ENCODE measurements at regions not wholly inside any gene's neighbourhood (a gene's known extent, or its start where the extent isn't known, plus 50 kb on each side); places are given as distances from the start of the nearest gene placed in this dataset.
"Not testable (repeated sequence)": the region's sequence is repeated elsewhere in the genome, so short reads cannot be mapped to it uniquely, and the experiment has no call there.

- DNase-seq (ENCODE audit: low read depth): no peak
These were observed 50.2 kb upstream of the FGF3 start for GRCh38 chr11:69869311-69869939.

- no peak for DNase-seq (ENCODE audit: low read depth)
These were observed 51.5 kb upstream of the FGF3 start for GRCh38 chr11:69870766-69871165.

- no peak for DNase-seq (ENCODE audit: low read depth)
These were observed 54.2 kb upstream of the FGF3 start for GRCh38 chr11:69873166-69874077.

GRCh38 chr11:69874178-69874983 is 55.2 kb upstream of the FGF3 start:
- no peak for DNase-seq (ENCODE audit: low read depth)

GRCh38 chr11:69874984-69875624 is 55.9 kb upstream of the FGF3 start:
- no peak for DNase-seq (ENCODE audit: low read depth)

GRCh38 chr11:69876013-69876412 is 56.8 kb upstream of the FGF3 start:
- no peak for DNase-seq (ENCODE audit: low read depth)

GRCh38 chr11:69877235-69877634 is 58.0 kb upstream of the FGF3 start:
- DNase-seq (ENCODE audit: low read depth): no peak

GRCh38 chr11:69877704-69878103 is 58.5 kb upstream of the FGF3 start:
- DNase-seq (ENCODE audit: low read depth): not testable (repeated sequence)

GRCh38 chr11:69878144-69878883 is 59.1 kb upstream of the FGF3 start:
- DNase-seq (ENCODE audit: low read depth): no peak

GRCh38 chr11:69878927-69879728 is 59.9 kb upstream of the FGF3 start:
- DNase-seq (ENCODE audit: low read depth): no peak

- no peak for DNase-seq (ENCODE audit: low read depth)
These were observed 60.5 kb upstream of the FGF3 start for GRCh38 chr11:69879729-69880005.

GRCh38 chr11:69880041-69880825 is 61.0 kb upstream of the FGF3 start:
- DNase-seq (ENCODE audit: low read depth): no peak

GRCh38 chr11:69880826-69881445 is 61.7 kb upstream of the FGF3 start:
- no peak for DNase-seq (ENCODE audit: low read depth)

- no peak for DNase-seq (ENCODE audit: low read depth)
These were observed 62.5 kb upstream of the FGF3 start for GRCh38 chr11:69881467-69882269.

- no peak for DNase-seq (ENCODE audit: low read depth)
These were observed 63.0 kb upstream of the FGF3 start for GRCh38 chr11:69882270-69882608.

- DNase-seq (ENCODE audit: low read depth): no peak
These were observed 64.4 kb upstream of the FGF3 start for GRCh38 chr11:69883292-69884255.

GRCh38 chr11:69884286-69884685 is 65.1 kb upstream of the FGF3 start:
- no peak for DNase-seq (ENCODE audit: low read depth)

- DNase-seq (ENCODE audit: low read depth): no peak
These were observed 65.5 kb upstream of the FGF3 start for GRCh38 chr11:69884751-69885150.
